Left hindlimb (tissue), 1 donor: ENCODE measurements at regions not wholly inside any gene's neighbourhood (a gene's known extent, or its start where the extent isn't known, plus 50 kb on each side); places are given as distances from the start of the nearest gene placed in this dataset.
"Not testable (repeated sequence)": the region's sequence is repeated elsewhere in the genome, so short reads cannot be mapped to it uniquely, and the experiment has no call there.

Source experiments
- DNase-seq: peaks from one replicate; pipeline ENCODE4 v3.0.0-alpha.2; 2018

DNA sequence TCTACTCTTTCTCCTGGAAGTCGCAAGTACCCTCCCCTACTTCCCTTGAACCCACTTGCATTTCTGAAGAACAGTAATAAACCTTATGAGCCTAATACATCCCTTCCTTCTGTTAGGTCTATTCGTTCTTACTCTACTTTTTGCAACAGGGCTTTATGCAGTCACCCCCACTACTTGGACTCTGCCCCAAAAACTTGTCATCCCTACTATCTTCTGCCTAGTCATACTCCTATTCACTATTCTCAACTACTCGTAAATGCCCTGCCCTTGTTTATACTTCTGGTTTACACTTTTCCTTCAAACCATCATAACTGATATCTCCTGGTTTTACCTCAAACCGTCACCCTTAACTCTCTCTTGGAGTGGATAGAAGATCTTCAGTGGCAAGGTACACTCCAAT is 55.2 kb upstream of the SLIT2 start:
- DNase-seq, result no peak

DNA sequence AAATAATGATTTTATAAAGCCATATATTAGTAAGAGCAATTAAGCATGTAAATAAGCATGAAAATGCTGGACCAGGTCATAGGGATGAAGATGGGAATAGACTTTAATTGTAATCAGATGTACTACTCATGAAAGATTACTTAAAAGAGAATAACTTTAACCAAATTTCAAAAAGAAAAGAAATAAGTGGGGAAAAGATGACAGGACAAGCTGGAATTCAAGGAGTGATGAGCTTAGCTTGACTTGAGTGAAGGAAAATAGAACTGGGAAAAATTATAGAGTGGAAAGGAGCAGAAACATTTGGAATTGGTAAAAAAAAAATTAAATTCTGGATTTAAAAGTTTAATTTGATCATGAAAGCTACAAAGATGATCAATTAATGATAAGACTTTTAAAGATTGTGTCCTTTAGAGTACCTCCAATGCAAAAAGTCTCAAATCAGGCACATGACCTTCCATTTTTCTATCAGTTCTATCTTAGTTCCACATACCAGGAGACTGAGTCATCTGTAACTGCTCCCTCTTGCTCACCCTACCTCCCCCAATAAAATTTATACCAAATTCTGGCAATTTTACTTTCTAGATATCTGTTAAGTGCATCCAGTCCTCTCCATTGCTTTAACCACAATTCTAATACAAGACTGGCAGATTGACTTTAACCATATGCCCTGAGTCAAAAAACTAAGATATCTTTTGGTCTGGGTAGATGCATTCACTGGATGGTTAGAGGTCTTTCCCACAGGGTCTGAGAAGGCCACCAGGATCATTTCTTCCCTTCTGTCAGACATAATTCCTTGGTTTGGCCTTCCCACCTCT is 56.4 kb upstream of the SLIT2 start:
- DNase-seq, result no peak

DNA sequence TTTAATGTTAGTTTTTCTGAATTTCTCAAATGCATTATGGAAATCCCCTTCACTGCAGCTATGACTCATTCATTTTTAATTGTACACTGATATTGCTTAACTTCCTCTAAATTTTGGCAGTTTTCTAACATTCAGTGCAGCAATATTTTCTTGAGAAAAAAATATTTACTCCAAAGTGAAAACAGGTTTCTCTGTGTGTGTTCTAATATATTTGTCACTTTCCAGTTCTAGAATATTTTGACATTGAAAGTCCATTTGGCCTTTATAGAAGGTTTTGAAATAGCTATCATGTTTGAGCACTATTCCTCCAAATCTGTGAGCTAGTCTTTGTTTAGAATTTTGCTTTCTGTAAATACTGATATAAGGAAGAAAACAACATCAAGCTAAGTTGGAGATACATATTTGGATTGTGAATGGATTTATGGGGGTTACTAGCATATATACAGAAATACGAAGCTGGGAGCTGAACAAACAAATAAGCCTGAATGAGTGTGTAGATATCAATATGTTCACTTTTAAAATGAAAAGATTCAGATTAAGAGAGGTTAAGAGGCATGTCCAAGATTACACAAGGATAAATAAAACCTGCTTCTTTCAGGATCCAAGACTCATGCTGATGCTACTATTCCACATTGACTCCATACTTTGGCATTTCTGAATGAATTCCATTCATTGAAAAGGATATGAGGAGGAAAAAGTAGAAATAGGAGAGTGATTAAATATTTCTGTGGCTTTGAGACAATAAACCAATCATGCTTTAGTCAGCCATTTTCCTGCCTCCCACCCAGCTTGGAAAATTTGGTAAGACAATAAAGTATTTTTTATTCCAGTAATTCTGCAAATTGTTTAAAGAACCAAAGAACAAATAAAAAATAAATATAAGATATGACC is 57.3 kb upstream of the SLIT2 start:
- DNase-seq, result no peak

DNA sequence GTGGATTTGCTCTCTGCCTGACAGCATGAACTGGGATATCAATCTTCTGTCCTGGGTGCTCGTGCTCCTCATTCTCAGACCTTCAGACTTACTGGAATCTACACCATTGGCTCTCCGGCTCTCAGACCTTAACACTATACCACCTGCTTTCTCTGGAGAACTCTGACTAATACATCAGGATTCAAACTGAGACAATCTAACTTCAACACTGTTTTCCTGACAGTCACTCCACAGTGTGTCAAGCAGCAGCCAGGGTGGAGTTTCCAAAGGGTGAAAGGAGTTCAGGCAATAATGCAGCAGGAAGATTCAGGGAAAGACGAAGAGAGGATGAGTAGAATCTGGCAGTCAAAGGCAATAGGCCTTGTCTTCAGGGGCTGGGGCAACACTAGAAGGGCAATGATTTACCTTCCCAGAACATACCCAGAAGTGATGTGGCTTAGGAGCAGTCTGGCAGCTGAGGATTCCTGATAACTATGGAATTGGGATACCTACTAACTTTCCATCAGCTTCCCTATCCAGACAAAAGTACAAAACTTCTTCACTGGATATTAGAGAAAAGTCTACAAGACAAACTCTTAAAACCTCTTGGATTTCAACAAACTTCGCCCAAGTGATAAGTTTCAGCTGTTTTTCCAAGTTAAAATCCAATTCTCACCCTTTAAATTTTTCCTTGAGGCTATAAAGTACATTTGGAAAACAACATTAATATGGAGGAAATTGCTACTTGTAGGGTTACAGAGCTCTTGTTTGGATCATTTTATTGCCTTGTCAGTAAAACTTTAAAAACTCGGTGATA is 58.4 kb upstream of the SLIT2 start:
- no peak for DNase-seq

DNA sequence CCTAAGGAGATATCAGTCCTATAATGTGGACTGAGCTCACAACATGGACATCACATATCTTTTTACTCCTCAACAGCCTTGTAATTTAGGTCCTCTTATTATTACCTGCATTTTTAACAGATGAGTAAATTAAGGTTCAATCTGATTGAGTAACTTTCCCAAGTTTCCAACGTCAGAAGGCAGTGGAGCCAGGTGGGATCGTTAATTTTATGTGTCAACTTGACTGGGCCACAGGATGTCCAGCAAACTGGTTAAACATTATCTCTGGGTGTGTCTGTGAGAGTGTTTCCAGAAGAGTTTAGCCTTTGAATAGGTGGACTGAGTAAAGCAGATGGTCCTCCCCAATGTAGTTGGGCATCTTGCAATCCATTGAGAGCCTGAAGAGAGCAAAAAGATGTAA is 59.0 kb upstream of the SLIT2 start:
- DNase-seq, result no peak

DNA sequence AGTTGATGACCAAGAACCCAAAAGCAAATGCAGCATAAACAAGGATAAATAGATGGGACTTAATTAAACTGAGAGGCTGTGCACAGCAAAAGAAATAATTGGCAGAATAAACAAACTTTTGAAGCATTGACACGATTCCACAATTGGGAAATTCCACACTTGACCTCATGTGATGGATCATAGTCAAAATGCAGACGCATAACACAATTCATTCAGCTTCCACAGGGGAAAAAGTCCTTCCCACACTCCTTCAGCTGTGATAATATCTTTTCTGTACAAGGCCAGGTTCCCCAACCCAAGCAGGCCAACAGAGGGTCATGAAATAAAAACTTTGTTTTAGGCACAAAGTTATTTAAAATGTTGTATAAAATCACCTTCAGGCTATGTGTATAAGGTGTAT is 66.6 kb upstream of the SLIT2 start:
- DNase-seq, result no peak

DNA sequence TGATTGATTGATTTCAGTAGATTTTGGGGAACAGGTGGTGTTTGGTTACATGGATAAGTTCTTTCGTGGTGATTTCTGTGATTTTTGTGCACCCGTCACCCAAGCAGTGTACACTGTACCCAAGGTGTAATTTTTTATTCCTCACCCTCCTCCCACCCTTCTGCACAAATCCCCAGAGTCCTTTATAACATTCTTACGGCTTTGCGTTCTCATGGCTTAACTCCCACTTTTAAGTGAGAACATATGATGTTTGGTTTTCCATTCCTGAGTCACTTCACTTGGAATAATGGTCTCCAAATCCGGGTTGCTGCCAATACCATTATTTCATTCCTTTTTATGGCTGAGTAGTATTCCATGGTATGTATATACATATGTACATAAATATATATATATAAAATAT is 68.6 kb upstream of the SLIT2 start:
- DNase-seq, result not testable (repeated sequence)

DNA sequence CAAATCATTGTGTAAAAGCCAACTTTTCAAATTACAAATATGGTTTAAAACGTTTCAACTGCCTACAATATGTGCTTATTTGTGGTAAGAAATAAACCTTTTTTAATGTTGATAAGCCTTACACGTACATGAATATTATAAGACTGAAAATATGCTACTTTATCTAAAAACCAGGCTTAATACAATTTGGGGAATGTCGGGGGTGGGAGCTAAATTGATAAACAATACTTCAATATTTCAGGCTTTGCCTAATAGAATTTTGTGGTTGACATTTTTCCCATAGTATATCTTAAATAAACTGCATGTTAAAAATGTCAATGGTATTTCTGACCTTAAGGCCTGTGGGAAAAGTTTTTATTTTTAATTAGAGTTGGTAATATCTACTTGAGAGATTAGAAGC is 69.8 kb upstream of the SLIT2 start:
- no peak for DNase-seq

DNA sequence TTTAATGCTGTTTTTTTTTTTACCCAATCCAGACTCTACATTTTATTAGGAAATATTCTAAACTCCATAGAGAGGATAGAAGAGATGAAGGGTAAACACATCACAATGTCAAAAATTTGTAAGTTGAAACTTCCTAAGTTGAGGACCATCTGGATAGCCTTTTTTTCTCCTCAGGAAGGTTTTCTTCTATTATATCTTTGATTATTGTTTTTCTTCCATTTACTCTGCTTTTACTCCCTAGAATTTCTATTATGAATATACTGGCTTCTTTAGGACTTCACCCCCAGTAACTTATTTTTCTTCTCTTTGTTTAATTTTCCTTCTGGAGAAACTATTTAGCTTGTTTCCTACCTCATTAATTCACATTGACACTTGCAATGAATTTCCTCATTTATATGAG is 71.2 kb upstream of the SLIT2 start:
- no peak for DNase-seq

DNA sequence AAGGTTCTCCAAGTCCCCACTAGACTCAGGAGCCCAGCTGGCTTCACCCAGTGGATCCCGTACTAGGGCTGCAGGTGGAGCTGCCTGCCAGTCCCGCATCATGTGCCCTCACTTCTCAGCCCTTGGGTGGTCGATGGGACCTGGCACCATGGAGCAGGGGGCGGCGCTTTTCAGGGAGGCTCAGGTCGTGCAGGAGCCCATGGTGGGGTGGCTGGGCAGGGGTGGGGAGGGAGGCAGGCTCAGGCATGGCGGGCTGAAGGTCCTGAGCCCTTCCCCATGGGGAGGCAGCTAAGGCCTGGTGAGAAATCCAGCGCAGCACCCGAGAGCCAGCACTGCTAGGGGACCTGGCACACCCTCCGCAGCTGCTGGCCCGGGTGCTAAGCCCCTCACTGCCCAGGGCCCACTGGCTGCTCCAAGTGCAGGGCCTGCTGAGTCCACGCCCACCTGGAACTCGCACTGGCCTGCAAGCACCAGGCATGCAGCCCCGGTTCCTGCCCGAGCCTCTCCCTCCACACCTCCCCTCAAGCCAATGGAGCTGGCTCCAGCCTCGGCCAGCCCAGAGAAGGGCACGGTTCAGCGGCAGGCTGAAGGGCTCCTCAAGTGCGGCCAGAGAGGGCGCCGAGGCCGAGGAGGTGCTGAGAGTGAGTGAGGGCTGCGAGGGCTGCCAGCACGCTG is 72.7 kb upstream of the SLIT2 start:
- no peak for DNase-seq

DNA sequence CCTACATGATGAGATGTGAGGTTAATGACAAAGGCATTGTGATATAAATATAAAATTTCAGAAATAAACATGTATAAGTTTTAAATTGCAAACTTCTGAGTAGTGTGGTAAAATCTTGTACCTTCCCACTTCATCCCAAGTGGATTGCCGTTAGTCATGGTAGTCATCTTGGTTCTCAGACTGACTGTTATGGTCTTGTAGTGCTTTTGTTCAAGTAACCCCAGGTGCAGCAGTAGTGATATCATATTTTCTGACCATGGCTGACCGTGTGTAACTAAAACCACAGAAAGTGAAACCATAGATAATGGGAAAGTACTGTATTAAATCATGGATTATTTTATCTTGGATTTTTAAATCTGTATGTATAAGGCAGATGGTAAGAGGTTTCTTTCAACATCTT is 74.8 kb upstream of the SLIT2 start:
- no peak for DNase-seq

DNA sequence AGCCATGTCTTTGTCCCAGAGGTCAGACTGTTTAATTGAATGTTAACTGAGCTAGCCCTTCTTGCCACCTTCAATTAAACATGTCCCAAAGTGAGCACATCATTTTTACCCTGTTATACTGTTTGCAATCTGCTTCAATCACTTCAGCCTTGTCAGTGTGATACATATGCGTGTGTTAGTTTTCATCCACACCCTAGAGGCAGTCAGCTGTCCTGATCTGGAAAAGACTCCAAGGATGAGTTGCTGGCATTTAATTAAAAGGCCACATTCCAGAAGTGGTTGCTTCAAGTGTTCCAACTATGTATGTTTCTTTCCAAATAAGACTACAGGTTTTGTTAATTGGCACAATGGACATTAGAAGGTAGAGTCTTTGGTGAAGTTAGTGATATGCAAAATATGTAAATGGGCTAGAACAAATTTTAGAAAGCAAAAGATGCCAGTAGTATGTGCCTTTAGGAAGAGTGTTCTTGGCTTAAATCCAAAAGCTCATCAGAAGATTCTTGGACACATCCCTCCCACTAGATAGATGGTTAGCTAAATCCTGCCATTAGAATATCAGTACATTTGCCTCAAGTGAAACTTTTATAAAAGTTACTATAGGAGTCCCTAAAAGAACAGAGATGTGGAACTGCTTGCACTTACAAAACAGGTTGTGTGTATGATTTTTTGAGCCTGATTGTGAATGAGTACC is 79.5 kb upstream of the SLIT2 start:
- DNase-seq, result no peak

DNA sequence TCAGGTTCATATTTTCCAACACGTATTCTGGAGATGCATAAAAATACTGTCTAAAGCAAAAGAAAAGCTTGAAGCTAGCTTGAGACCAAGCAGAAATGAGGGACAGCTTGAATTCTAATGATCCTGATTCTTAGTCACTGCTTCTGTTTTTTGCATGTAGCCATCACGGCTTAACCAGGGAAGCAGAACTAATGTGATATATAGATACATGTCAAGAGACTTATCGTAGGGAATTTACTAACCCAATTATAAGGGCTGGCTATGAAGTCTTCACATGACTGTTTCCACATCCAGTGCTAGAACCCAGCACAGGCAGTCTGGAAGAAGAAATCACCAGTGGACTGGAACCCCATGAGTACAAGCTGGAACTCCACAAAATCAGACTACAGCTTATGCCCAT is 85.2 kb upstream of the SLIT2 start:
- DNase-seq, result no peak

DNA sequence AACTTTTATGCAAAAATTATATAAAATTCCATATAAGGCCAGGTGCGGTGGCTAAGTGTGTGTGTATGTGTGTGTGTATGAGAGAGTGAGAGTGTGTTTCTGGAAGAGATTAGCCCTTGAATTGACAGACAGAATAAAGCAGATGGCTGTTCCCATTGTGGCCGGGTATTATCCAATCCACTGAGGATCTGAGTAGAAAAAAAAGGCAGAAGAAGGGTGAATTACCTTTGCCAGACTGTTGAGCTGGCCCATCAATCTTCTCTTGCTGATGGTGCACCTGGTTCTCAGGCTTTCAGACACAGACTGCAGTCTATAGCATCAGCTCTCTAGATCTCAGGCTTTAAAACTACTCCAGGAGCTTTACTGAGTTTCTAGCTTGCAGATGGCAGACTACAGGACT is 92.2 kb upstream of the SLIT2 start:
- DNase-seq, result no peak

DNA sequence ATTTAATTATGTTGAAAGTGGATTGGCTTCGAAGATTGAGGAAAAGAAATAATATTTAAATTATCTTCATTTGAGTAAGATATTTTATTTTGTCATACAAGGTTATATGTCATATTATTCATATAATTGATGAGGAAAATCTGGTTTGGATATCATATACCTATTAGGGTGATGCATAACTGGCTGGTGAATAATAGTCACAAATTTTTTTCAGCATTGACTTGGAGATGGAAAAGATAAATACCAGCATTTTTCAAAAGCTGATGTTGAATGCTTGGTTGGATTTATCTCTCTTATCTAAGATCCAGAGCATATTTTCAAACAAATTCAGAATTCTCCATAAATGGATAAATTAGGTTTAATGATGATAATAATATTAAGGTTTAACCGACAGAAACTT is 93.5 kb upstream of the SLIT2 start:
- DNase-seq, result no peak

DNA sequence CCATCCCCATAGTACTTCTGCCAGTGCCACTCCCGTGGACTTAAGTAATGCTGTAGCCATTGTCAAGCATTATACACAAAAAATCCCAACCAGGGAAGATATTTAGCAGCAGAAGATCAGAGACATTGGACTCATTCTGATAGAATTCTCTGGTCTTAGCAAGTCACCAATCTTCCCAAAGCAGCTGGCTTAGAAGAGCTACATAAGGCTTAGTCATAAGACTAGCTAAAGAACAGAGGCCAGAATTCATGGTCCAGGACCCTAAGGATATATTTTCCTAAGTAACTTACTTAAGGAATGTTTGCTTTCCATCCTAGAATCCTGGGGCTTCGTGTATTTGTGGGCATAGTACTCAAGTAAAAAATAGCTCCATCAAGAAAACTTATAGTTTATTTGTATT is 100.3 kb upstream of the SLIT2 start:
- DNase-seq, result no peak

DNA sequence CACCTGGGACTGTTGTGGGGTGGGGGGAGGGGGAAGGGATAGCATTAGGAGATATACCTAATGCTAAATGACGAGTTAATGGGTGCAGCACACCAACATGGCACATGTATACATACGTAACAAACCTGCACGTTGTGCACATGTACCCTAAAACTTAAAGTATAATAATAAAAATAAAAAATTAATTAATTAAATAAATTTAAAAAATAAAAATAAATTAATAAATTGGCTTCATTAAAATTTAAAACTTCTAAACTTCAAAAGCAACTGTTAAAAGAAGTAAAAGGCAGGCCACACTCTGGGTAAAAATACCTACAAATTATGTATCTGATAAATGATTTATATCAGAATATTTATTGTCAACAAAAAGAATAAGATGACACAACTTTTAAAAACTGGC is 102.6 kb upstream of the SLIT2 start:
- not testable (repeated sequence) for DNase-seq

DNA sequence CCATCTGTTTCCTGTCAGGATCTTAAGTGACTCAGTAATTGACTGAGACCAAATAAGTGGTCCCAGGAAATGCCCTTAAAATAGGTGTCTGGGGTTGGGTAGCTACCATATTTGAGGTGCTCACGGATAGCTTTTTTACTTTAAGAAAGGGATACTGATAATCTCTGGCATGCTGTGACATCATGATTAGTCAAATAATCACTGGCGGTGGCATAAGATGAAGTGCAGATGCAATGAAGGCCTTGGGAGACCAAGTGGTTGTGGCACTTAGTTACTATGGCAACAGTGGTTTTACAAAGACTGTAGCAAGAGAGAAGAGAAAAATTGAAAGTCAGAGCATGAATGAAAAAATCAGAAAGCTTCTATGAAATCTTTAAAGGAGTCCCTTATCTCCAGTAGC is 114.5 kb upstream of the SLIT2 start:
- no peak for DNase-seq

DNA sequence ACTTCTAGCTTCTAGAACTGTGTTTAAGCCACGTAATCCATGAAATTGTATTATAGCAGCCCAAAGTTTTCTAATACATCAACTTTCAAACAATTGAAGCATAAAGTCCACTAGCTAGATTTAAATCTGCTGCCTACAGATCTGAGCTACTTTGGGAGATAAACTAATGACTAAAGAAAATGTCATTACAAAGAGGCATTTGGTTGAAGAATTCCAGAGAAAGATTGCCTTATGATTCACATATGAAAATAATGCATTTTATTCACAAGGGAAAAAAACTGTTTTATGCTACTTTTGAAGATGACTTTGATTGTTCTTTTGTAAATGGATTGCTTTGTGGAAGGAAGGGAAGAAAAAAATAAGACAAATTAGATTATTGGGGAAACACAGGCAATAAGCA is 124.1 kb upstream of the SLIT2 start:
- no peak for DNase-seq

DNA sequence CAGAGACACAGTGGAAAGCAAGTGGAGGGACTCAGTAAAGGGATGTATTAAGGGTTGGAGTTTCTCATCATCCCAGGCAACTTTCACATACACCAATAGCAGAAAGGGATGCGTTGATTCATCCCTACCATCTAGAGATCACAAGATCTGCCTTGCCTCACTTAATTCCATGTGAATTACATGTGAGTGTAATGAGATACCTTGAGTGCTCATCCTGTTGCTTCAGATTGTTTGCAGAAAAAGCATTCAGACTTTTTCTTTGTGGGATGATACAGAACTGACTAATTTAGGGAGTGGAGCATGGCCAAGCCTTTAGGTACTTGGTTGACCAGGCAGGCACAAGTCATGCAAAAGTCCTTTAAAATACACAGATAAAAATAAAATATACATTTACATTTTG is 124.8 kb upstream of the SLIT2 start:
- DNase-seq, result no peak

DNA sequence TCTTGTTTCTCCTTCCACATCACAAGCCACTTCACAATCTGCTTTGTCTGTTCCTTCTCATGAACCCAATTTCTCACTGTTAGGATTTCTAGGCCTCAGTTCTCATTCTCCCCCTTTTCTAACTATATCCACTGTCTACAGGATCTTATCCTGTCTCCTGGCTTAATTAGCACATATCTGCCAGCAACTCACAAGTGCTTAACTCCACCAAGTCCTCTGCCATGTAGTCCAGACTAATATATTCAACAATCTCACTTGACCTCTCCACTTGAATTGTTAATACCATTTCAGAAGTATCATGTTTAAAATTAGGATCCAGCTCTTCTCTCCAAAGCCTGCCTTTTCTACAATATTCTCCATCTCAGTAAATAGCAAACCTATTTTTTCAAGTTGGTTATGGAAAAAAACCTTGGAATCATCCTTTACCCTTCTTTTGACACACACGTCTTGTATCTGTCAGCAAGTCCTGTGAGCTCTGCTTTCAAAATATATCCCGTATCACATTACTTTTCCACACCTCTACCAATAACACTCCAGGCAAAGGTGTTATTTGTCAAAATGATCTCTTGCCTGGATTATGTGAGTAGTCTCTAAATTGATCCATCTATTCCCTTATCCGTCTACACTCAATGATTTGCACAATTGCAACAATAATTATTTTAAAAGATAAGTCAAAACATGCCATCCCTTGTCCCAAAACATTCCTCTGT is 127.2 kb upstream of the SLIT2 start:
- no peak for DNase-seq
